Activated T-cell treated with anti-CD3 and anti-CD28 coated beads, Interleukin-2, amount 50 U/mL, for 72 hours (primary cell): ENCODE measurements at regions not wholly inside any gene's neighbourhood (a gene's known extent, or its start where the extent isn't known, plus 50 kb on each side); places are given as distances from the start of the nearest gene placed in this dataset.

ENCODE experiments used
- ATAC-seq, 2 donors: fragments of 150-1000 bp; cut with Tn5 transposase; replicated peaks in 1 of 2; 2 replicates each; pipeline ENCODE4 v1.10.0; 2021; ENCODE audit warnings: moderate library complexity in 2 of 2, mild to moderate bottlenecking in 1 of 2
- DNase-seq, 2 donors: peaks; one replicate each; pipeline ENCODE4 v3.0.0; 2021 to 2022; ENCODE audit warnings: mixed read lengths in 1 of 2
- H3K27ac Mint-ChIP-seq: one replicate; pipeline ENCODE4 v1.8.0; 2022; ENCODE audit warnings: mild to moderate bottlenecking, moderate library complexity, mixed read lengths
- H3K27me3 Mint-ChIP-seq: one replicate; pipeline ENCODE4 v1.8.0; 2022; ENCODE audit warnings: low read depth, mixed read lengths
- H3K36me3 Mint-ChIP-seq, 2 donors: one replicate each; pipeline ENCODE4 v1.8.0; 2022; ENCODE audit warnings: mixed read lengths in 2 of 2, mild to moderate bottlenecking in 1 of 2; ENCODE audit not compliant: insufficient read depth in 2 of 2
- H3K4me1 Mint-ChIP-seq: one replicate; pipeline ENCODE4 v1.8.0; 2022; ENCODE audit warnings: low read depth, mixed read lengths
- H3K4me3 Mint-ChIP-seq, 2 donors: one replicate each; pipeline ENCODE4 v1.8.0; 2022; ENCODE audit warnings: mild to moderate bottlenecking in 2 of 2, mixed read lengths in 2 of 2, moderate library complexity in 2 of 2
- H3K9me3 Mint-ChIP-seq, 2 donors: one replicate each; pipeline ENCODE4 v1.8.0; 2022; ENCODE audit warnings: mixed read lengths in 2 of 2

- no peaks in the 10 kb centered on the region for H3K36me3 Mint-ChIP-seq
- DNase-seq (no peak), ATAC-seq (no peak)
- no peaks in the 10 kb centered on the region for H3K27me3 Mint-ChIP-seq
- no peak overlapping the region for H3K4me3 Mint-ChIP-seq
- H3K4me1 Mint-ChIP-seq, result no peaks in the 10 kb centered on the region
- no peak overlapping the region for H3K27ac Mint-ChIP-seq
- H3K9me3 Mint-ChIP-seq, result peaks cover 5% of the 10 kb centered on the region in 2 donors
These were observed 378.3 kb upstream of the PRICKLE1 start for GRCh38 chr12:42967850-42968249.

DNA sequence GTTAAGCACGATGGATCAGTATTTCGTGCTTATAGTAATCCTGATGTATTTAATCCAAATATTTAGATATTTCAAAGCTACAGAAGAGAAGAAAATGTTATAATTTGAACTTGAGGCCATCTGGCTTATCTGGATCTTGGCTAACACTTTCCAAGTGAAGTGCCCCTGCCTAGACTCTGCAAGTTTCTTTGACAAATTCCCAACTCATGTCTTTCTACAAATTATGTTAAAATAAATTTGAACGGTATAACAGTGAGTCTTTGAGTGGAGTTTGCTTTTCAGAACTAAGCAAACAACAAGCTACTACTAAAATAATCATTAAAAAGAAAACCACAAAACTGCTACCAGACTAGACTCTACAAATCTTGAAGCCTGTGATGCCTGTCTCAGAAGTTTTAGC is 374.4 kb upstream of the PRICKLE1 start:
- no peaks in the 10 kb centered on the region for H3K4me1 Mint-ChIP-seq
- no peak overlapping the region for H3K4me3 Mint-ChIP-seq
- peaks cover 0 to 6% of the 10 kb centered on the region in 2 donors for H3K9me3 Mint-ChIP-seq
- ATAC-seq, result no peak
- no peak overlapping the region for H3K27ac Mint-ChIP-seq
- no peaks in the 10 kb centered on the region for H3K36me3 Mint-ChIP-seq
- no peak for DNase-seq
- H3K27me3 Mint-ChIP-seq, result no peaks in the 10 kb centered on the region

DNA sequence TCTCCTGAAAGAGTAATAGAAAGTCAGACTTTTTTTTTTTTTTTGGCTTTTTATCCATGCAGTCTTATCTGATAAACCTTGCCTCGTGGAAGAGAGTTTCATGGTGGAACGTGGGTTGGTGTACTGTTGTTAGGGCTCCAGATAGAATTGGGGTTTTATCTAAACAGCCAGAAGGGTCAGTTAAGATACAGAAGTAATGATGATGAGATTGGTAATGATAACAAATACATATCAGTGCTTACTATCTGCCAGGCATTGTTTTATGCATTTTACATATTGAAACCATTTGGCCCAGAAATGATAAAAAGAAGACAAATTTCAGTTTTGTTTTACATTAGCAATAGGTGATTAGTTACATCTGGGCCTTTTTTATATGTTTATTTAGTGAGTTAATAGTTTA is 372.8 kb upstream of the PRICKLE1 start:
- Mint-ChIP-seq H3K27ac (no peak overlapping the region), H3K27me3 (no peaks in the 10 kb centered on the region), H3K36me3 (no peaks in the 10 kb centered on the region), H3K4me1 (no peaks in the 10 kb centered on the region), H3K9me3 (peaks cover 0 to 5% of the 10 kb centered on the region in 2 donors), H3K4me3 (no peak overlapping the region)
- no peak for ATAC-seq
- no peak for DNase-seq

GRCh38 chr12:42961395-42961794 is 371.8 kb upstream of the PRICKLE1 start:
- H3K9me3 Mint-ChIP-seq, result peaks cover 0 to 2% of the 10 kb centered on the region in 2 donors
- H3K27ac Mint-ChIP-seq, result no peak overlapping the region
- DNase-seq (no peak), ATAC-seq (no peak)
- H3K4me3 Mint-ChIP-seq, result no peak overlapping the region
- H3K4me1 Mint-ChIP-seq, result no peaks in the 10 kb centered on the region
- no peaks in the 10 kb centered on the region for H3K36me3 Mint-ChIP-seq
- H3K27me3 Mint-ChIP-seq, result no peaks in the 10 kb centered on the region

- ATAC-seq, result no peak
- H3K4me1 Mint-ChIP-seq, result no peaks in the 10 kb centered on the region
- no peak for DNase-seq
- no peak overlapping the region for H3K4me3 Mint-ChIP-seq
- H3K27ac Mint-ChIP-seq, result no peak overlapping the region
- no peaks in the 10 kb centered on the region for H3K27me3 Mint-ChIP-seq
- H3K9me3 Mint-ChIP-seq, result peaks cover 1 to 2% of the 10 kb centered on the region in 2 donors
- H3K36me3 Mint-ChIP-seq, result no peaks in the 10 kb centered on the region
These were observed 370.6 kb upstream of the PRICKLE1 start for GRCh38 chr12:42960087-42960527.

- Mint-ChIP-seq H3K4me3 (no peak overlapping the region), H3K4me1 (no peaks in the 10 kb centered on the region), H3K36me3 (no peaks in the 10 kb centered on the region), H3K27ac (no peak overlapping the region), H3K27me3 (no peaks in the 10 kb centered on the region), H3K9me3 (peaks cover 2 to 8% of the 10 kb centered on the region in 2 donors)
- DNase-seq (no peak), ATAC-seq (no peak)
These were observed 368.7 kb upstream of the PRICKLE1 start for GRCh38 chr12:42958291-42958674.

- DNase-seq, result no peak
- Mint-ChIP-seq H3K36me3 (no peaks in the 10 kb centered on the region), H3K27ac (no peak overlapping the region), H3K9me3 (peaks cover 2 to 8% of the 10 kb centered on the region in 2 donors), H3K4me1 (no peaks in the 10 kb centered on the region), H3K4me3 (no peak overlapping the region), H3K27me3 (no peaks in the 10 kb centered on the region)
- ATAC-seq, result no peak
These were observed 368.2 kb upstream of the PRICKLE1 start for GRCh38 chr12:42957561-42958290.

GRCh38 chr12:42957136-42957535 is 367.6 kb upstream of the PRICKLE1 start:
- Mint-ChIP-seq H3K27ac (no peak overlapping the region), H3K4me1 (no peaks in the 10 kb centered on the region), H3K4me3 (no peak overlapping the region), H3K9me3 (peaks cover 2 to 6% of the 10 kb centered on the region in 2 donors), H3K36me3 (no peaks in the 10 kb centered on the region), H3K27me3 (no peaks in the 10 kb centered on the region)
- ATAC-seq (no peak), DNase-seq (no peak)

GRCh38 chr12:42953021-42953420 is 363.5 kb upstream of the PRICKLE1 start:
- H3K4me1 Mint-ChIP-seq, result no peaks in the 10 kb centered on the region
- H3K4me3 Mint-ChIP-seq, result no peak overlapping the region
- H3K9me3 Mint-ChIP-seq, result peaks cover 6 to 8% of the 10 kb centered on the region in 2 donors
- H3K27me3 Mint-ChIP-seq, result no peaks in the 10 kb centered on the region
- DNase-seq (no peak), ATAC-seq (no peak)
- H3K27ac Mint-ChIP-seq, result no peak overlapping the region
- no peaks in the 10 kb centered on the region for H3K36me3 Mint-ChIP-seq

DNA sequence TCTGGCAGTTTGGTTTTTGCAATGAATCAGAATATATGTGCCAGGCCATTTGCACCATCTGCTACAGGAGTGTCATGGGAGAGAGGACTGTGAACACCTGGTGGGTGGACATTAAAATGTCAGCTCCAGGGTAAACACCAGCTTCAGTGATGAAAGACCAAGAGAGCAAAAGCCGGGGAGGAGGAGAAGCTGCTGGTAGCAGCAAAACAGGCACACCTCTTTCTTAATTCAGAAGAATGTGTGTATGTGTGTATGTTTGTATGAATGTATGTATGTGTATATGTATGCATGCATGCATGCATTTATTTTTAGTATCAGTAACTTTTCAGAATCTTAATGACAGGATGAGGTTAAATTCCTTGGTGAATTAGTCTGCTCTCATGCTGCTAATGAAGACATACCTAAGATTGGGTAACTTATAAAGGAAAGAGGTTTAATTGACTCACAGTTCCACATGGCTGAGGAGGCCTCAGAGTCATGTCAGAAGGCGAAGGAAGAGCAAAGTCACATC is 357.4 kb upstream of the PRICKLE1 start:
- H3K4me1 Mint-ChIP-seq, result no peaks in the 10 kb centered on the region
- no peak for ATAC-seq
- no peaks in the 10 kb centered on the region for H3K36me3 Mint-ChIP-seq
- no peak overlapping the region for H3K27ac Mint-ChIP-seq
- no peak for DNase-seq
- no peak overlapping the region for H3K4me3 Mint-ChIP-seq
- H3K27me3 Mint-ChIP-seq, result no peaks in the 10 kb centered on the region
- H3K9me3 Mint-ChIP-seq, result peaks cover 7 to 14% of the 10 kb centered on the region in 2 donors

DNA sequence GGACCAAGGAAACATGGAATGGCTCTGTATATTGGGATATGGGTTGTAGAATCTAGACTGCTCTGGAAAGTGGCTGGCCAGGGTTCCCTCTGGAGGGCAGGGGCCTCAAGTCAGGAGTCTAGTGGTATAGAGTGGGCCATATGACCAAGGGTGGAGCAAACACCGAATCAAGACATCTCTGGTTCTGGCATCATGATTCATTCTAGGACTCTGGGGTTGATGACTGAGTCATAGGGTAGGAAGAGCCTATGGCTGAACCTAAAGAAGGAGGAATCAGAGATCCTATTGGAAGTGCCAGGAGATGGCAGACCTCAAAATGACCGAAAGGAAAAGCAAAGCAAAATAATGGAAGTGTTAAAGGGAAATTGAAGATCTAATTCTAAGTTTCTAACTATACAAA is 356.4 kb upstream of the PRICKLE1 start:
- DNase-seq (no peak), ATAC-seq (no peak)
- Mint-ChIP-seq H3K4me1 (no peaks in the 10 kb centered on the region), H3K9me3 (peaks cover 7 to 20% of the 10 kb centered on the region in 2 donors), H3K4me3 (no peak overlapping the region), H3K36me3 (no peaks in the 10 kb centered on the region), H3K27me3 (no peaks in the 10 kb centered on the region), H3K27ac (no peak overlapping the region)

DNA sequence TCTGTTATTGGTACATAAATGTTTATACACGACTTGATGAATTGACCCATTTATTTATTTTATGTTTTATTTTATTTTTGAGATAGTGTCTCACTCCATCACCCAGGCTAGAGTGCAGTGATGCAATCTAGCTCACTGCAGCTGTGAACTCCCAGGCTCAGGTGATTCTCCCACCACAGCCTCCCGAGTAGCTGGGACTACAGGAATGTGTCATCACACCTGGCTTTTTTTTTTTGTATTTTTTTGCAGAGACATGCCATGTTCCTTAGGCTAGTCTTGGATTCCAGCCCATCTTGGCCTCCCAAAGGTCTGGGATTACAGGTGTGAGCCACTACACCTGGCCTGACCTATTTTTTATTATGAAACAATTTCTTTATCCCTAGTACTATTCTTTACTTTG is 355.0 kb upstream of the PRICKLE1 start:
- Mint-ChIP-seq H3K36me3 (no peaks in the 10 kb centered on the region), H3K27ac (no peak overlapping the region), H3K9me3 (peaks cover 5 to 21% of the 10 kb centered on the region in 2 donors), H3K4me3 (no peak overlapping the region), H3K4me1 (no peaks in the 10 kb centered on the region), H3K27me3 (no peaks in the 10 kb centered on the region)
- DNase-seq (no peak), ATAC-seq (no peak)

- no peaks in the 10 kb centered on the region for H3K4me1 Mint-ChIP-seq
These were observed 347.4 kb upstream of the PRICKLE1 start for GRCh38 chr12:42936991-42937390.

GRCh38 chr12:42936260-42936659 is 346.7 kb upstream of the PRICKLE1 start:
- Mint-ChIP-seq H3K27me3 (no peaks in the 10 kb centered on the region), H3K4me3 (no peak overlapping the region), H3K9me3 (peaks cover 8 to 16% of the 10 kb centered on the region in 2 donors), H3K4me1 (no peaks in the 10 kb centered on the region), H3K27ac (no peak overlapping the region), H3K36me3 (no peaks in the 10 kb centered on the region)
- DNase-seq, result no peak
- no peak for ATAC-seq

More at GRCh38 chr12:42936991-42937390, 347.4 kb upstream of the PRICKLE1 start:
- ATAC-seq (no peak), DNase-seq (no peak)
- Mint-ChIP-seq H3K27me3 (no peaks in the 10 kb centered on the region), H3K9me3 (peaks cover 10 to 21% of the 10 kb centered on the region in 2 donors), H3K27ac (no peak overlapping the region), H3K4me3 (no peak overlapping the region), H3K36me3 (no peaks in the 10 kb centered on the region)
